Endothelial cell of umbilical vein (primary cell): ENCODE measurements at regions not wholly inside any gene's neighbourhood (a gene's known extent, or its start where the extent isn't known, plus 50 kb on each side); places are given as distances from the start of the nearest gene placed in this dataset.

Experiments
- BruUV-seq: library from RNA; stranded (reverse); fragments of 400-500 nt; replicated peaks from 2 replicates; lab custom pipeline; 2021; lab: Mats Ljungman, UMichigan
- CTCF ChIA-PET: fragments of 300-600, 350-600 bp; sonication (Branson Sonifier 250); formaldehyde crosslinking; loops from one replicate; lab custom pipeline; 2021; ENCODE audit warnings: antibody characterized with exemption, inconsistent platforms; lab: Charles Lee
- POLR2A ChIA-PET: fragments of 300-600, 350-600 bp; sonication (Branson Sonifier 250); formaldehyde crosslinking; loops from one replicate; lab custom pipeline; 2021; ENCODE audit warnings: antibody characterized with exemption, inconsistent platforms; lab: Charles Lee
- DNase-seq: peaks from one replicate; pipeline ENCODE4 v3.0.0-alpha.2; 2011; ENCODE audit warnings: low read depth, low spot score
- FAIRE-seq: peaks from 2 replicates; lab custom pipeline; 2011; peaks lifted over from hg19 to GRCh38; lab: Jason Lieb, UNC
- H2AFZ ChIP-seq: 2 replicates; pipeline ENCODE4 v1.6.0; 2012; ENCODE audit warnings: low read depth, low read length, control low read depth, inconsistent platforms
- H3K27ac ChIP-seq: 2 replicates; pipeline ENCODE4 v1.5.1; 2011; ENCODE audit warnings: low read depth, mild to moderate bottlenecking, control low read depth, low read length, moderate library complexity; ENCODE audit not compliant: insufficient read depth
- H3K27me3 ChIP-seq, 2 experiments: 2 replicates each; pipeline versions ENCODE4 v1.6.0 to v1.6.1; 2011; ENCODE audit warnings: low read length in 2 of 2, mixed read lengths in 1 of 2; ENCODE audit not compliant: control insufficient read depth in 2 of 2, insufficient read depth in 2 of 2
- H3K36me3 ChIP-seq, 2 experiments: 2 replicates in 1 of 2; 3 replicates in 1 of 2; pipeline ENCODE4 v1.5.1; 2011; ENCODE audit warnings: low read length in 2 of 2, mild to moderate bottlenecking in 1 of 2, moderate library complexity in 1 of 2; ENCODE audit not compliant: control insufficient read depth in 2 of 2, insufficient read depth in 2 of 2; ENCODE audit errors: extremely low read depth in 1 of 2
- H3K4me1 ChIP-seq: 3 replicates; pipeline ENCODE4 v1.5.1; 2011; ENCODE audit warnings: mild to moderate bottlenecking, low read length; ENCODE audit not compliant: control insufficient read depth, insufficient read depth; ENCODE audit errors: extremely low read depth
- H3K4me2 ChIP-seq: 2 replicates; pipeline ENCODE4 v1.6.1; 2011; ENCODE audit warnings: low read length, control low read depth, mixed read lengths; ENCODE audit not compliant: insufficient read depth
- H3K4me3 ChIP-seq, 3 experiments: fragments of 200-600 bp in 1 of 3; sonication (generic), shearing (Covaris generic) in 1 of 3; replicated peaks in 1 of 3; 2 replicates each; pipeline ENCODE4 v1.5.1; 2011 to 2016; ENCODE audit warnings: control low read depth in 3 of 3, low read length in 3 of 3, mild to moderate bottlenecking in 2 of 3, inconsistent platforms in 1 of 3, low read depth in 1 of 3, moderate library complexity in 1 of 3; ENCODE audit not compliant: insufficient read depth in 1 of 3
- H3K79me2 ChIP-seq: 2 replicates; pipeline ENCODE4 v1.6.0; 2012; ENCODE audit warnings: low read length, inconsistent platforms; ENCODE audit not compliant: control insufficient read depth, insufficient read depth
- H3K9ac ChIP-seq: replicated peaks from 2 replicates; pipeline ENCODE3; 2011; ENCODE audit warnings: low read length, control low read depth; ENCODE audit not compliant: insufficient read depth; ENCODE audit errors: extremely low read depth
- H3K9me1 ChIP-seq: replicated peaks from 3 replicates; pipeline ENCODE4 v1.6.0; 2011; ENCODE audit warnings: mild to moderate bottlenecking, low read length; ENCODE audit not compliant: control insufficient read depth, insufficient read depth; ENCODE audit errors: extremely low read depth
- H3K9me3 ChIP-seq: replicated peaks from 2 replicates; pipeline ENCODE4 v1.5.1; 2012; ENCODE audit warnings: low read length, inconsistent platforms; ENCODE audit not compliant: control insufficient read depth, insufficient read depth
- H4K20me1 ChIP-seq: replicated peaks from 2 replicates; pipeline ENCODE3; 2011; ENCODE audit warnings: mild to moderate bottlenecking, low read length; ENCODE audit not compliant: control insufficient read depth, insufficient read depth; ENCODE audit errors: extremely low read depth
- CTCF ChIP-seq, 2 donors: IDR thresholded peaks; 1 replicate in 1 of 2; 2 replicates in 1 of 2; pipeline ENCODE4 v1.5.1; 2011; ENCODE audit warnings: low read length in 2 of 2, mild to moderate bottlenecking in 2 of 2, moderate library complexity in 2 of 2, control low read depth in 1 of 2, inconsistent platforms in 1 of 2, low read depth in 1 of 2; ENCODE audit not compliant: insufficient read depth in 1 of 2; ENCODE audit errors: extremely low read depth in 1 of 2
- EZH2 ChIP-seq: IDR thresholded peaks from 2 replicates; pipeline ENCODE4 v1.6.1; 2012; ENCODE audit warnings: borderline replicate concordance, low read depth, mild to moderate bottlenecking, moderate library complexity, low read length, inconsistent platforms; ENCODE audit not compliant: severe bottlenecking
- FOS ChIP-seq: IDR thresholded peaks from 2 replicates; pipeline ENCODE4 v1.6.1; 2011; ENCODE audit warnings: mild to moderate bottlenecking, low read length, moderate library complexity, borderline replicate concordance; ENCODE audit not compliant: insufficient read depth
- GATA2 ChIP-seq: IDR thresholded peaks from 2 replicates; pipeline ENCODE4 v1.7.0; 2011; ENCODE audit warnings: low read depth, mild to moderate bottlenecking, moderate library complexity, mixed read lengths, low read length; ENCODE audit not compliant: insufficient read length, insufficient read depth
- JUN ChIP-seq: IDR thresholded peaks from 2 replicates; pipeline ENCODE4 v1.6.1; 2011; ENCODE audit warnings: borderline replicate concordance, low read depth; ENCODE audit not compliant: insufficient read length, insufficient read depth
- MAX ChIP-seq: IDR thresholded peaks from 2 replicates; pipeline ENCODE4 v1.6.1; 2011; ENCODE audit not compliant: insufficient read depth, insufficient read length
- MYC ChIP-seq: IDR thresholded peaks from one replicate; pipeline ENCODE4 v1.6.1; 2011; ENCODE audit warnings: mild to moderate bottlenecking, low read depth, low read length
- POLR2A ChIP-seq: IDR thresholded peaks from 2 replicates; pipeline ENCODE4 v1.6.1; 2012; ENCODE audit warnings: low read depth, mild to moderate bottlenecking, control low read depth, low read length
- POLR2AphosphoS5 ChIP-seq: IDR thresholded peaks from 2 replicates; pipeline ENCODE4 v1.6.1; 2012; ENCODE audit warnings: low read depth, mild to moderate bottlenecking, control low read depth, low read length, moderate library complexity; ENCODE audit not compliant: insufficient read depth
- dilution Hi-C: fragments of 300-500 bp; cut with MboI; formaldehyde crosslinking; loops from one replicate; pipeline ENCODE4 v1.15.0; 2019; ENCODE audit warnings: low sequenced_read_pairs; ENCODE audit not compliant: extremely low pct_ligation_motif_present
- intact Hi-C: fragments of 100-400 bp; cut with micrococcal nuclease; formaldehyde crosslinking; loops from one replicate; pipeline ENCODE4 v1.10.0; 2022

GRCh38 chr3:103372031-103372430 is 937.2 kb downstream of the ZPLD1 start:
- no TSS peak for BruUV-seq
- H3K27me3 ChIP-seq, result no peaks in the 10 kb centered on the region

More at GRCh38 chr3:103372031-103372430, 937.2 kb downstream of the ZPLD1 start:
- POLR2A ChIA-PET, result no interaction called here
- H3K79me2 ChIP-seq, result no peaks in the 10 kb centered on the region
- no peaks in the 10 kb centered on the region for H3K4me1 ChIP-seq
- H3K9me3 ChIP-seq, result no peaks in the 10 kb centered on the region
- no peaks in the 10 kb centered on the region for H3K9me1 ChIP-seq
- H3K9ac ChIP-seq, result no peak overlapping the region
- no peak overlapping the region for H3K4me2 ChIP-seq
- H3K36me3 ChIP-seq, result no peaks in the 10 kb centered on the region
- no peak overlapping the region for H2AFZ ChIP-seq
- dilution Hi-C loops, result no loop called here
- intact Hi-C loops, result no loop called here
- FAIRE-seq (no peak), DNase-seq (no peak)
- CTCF ChIA-PET, result no interaction called here
- TF ChIP-seq EZH2 (no peak), GATA2 (no peak), JUN (no peak), MAX (no peak), MYC (no peak), CTCF (IDR thresholded peaks at IDR 0.05; ENCODE audit: extremely low read depth in 1 of 2, insufficient read depth in 1 of 2, low read depth in 1 of 2, low read length in 2 of 2) (no peak), POLR2AphosphoS5 (no peak), FOS (no peak), POLR2A (no peak)
- H3K4me3 ChIP-seq, result no peak overlapping the region
- no peak overlapping the region for H3K27ac ChIP-seq
- no peaks in the 10 kb centered on the region for H4K20me1 ChIP-seq
